ENCODE measurements at regions not wholly inside any gene's neighbourhood (a gene's known extent, or its start where the extent isn't known, plus 50 kb on each side); places are given as distances from the start of the nearest gene placed in this dataset.

DNA sequence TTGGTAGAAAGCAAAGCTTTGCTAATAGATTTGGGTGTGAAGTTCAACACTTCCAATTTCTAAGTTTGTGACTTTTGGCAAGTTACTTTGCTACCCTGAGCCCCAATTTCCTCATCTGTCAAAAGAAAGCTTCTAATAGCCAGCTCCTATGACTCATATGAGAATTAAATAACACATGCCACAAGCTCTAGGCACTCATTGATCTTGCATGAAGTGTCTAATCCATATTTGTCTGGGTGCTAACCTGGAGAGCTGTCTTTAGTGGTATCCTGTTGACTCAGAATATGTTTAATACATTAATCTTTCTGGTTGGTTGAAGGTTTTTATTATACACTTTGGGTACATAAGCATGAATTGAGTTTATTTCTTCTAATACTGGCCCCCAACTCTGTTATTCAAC is 188.8 kb downstream of the POSTN start:
- no peak for DNase-seq

DNA sequence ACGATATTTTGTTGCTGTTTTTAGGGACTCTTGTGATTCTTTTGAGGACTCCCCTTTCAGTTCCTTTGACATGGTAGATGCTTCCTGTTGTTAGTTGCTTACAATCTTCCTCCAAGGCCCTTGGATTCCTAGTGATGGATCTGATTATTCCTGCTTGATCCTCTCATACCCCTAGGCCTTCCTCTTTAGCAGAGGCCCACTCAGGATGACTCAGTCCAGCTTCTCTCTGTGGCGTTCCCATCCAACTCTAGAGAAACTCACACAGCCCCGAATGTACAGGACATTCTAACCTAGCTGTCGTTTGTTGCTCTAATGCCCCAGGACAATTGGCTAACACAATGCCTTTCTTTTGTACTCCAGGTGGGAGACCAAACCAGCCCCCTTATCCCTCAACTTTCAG is 191.4 kb downstream of the POSTN start:
- DNase-seq = no peak

DNA sequence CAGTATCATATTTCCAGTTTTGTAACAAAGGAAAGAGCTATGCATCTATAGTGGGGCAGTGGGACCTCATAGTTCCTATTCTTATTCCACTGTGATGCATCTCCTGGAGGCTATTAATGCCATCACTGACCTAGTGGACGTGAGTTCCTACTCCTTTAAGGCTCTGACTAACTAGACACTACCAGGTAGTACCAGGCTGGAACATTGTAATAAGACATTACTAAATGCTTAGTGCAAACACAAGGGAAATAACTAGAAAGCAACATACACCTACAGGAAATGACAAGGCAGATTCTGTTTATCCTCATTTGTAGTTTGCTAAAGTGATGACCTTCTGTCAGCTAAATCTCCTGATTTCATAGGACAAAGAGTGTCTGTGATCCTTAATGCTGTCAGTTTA is 192.5 kb downstream of the POSTN start:
- DNase-seq = no peak

DNA sequence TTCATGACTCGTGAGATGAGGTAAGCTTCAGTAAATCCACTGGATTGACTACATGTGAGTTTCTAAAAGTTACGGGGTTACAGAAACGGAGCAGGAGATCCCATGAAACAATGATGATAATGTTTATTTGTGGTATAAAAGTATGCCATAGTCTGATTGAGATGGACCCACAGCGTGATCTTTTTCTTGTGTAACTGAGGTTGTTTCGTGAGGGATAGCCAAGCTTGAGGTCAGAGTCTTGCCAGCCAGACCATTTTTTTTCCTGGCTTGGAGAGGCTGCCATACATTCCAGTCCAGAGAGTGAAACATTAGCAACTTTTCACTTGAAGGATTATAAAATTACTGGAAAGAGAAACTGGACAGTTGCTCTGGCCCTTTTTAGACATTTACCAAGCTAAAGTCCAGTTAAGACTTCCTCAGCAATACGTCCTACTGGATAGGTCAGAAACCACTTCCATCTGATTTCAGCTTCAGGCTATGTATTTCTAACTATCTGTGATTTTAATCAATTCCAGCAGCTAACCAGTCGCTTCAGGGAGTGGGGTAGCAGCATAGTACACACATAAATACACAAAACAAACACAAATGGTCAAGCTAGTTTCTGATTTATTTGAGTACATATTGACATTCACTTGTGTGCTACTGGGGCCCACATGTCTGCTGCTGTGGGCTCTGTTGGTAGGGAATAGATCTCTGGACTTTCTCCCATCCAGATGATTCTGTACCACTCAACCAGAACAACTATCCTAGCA is 194.6 kb downstream of the POSTN start:
- no peak for DNase-seq

DNA sequence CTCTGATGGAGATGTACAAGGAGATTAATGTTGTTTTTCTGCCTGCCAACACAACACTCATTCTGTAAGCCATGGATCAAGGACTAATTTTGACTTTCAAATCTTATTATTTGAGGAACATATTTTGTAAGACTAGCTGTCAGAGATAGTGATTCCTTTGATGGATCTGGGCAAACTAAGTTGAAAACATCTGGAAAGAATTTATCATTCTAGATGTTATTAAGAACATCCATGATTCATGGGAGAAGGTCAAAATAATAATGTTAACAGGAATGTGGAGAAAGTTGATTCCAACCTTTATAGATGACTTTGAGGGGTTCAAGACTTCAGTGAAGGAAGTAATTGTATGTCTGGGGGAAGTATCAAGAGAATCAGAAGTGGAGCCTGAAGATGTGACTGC is 196.8 kb downstream of the POSTN start:
- no peak for DNase-seq

DNA sequence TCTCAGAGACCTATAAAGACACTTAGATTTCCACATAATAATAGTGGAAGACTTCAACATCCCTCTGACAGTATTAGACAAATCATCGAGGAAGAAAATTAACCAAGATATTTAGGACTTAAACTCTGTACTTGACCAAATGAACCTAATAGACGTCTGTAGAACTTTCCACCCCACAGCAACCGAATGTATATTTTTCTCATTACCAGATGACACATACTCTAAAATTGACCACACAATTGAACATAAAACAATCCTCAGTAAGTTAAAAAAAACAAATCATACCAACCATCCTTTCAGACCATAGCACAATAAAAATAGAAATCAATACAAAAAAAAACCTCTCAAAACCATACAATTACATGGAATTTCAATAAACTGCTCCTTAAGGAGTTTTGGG is 201.0 kb downstream of the POSTN start:
- no peak for DNase-seq

DNA sequence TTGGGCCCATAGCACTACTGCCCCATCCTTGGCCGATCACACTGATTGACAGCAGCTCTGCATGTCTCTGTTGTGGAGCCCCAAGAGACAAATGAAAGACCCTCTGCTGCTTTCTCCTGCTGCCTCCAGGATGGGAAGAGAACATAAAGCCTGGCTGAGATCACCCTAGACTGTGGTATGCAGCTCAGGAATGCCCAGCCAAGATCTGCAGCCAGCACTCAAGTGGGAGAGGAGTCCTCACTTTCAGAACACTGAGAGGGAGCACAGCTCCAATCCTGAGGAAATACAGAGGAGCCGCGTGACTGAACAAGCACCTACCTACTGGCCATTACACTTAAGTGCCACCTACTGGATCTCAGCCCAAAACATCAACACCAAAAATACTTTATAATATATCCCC is 203.0 kb downstream of the POSTN start:
- no peak for DNase-seq

DNA sequence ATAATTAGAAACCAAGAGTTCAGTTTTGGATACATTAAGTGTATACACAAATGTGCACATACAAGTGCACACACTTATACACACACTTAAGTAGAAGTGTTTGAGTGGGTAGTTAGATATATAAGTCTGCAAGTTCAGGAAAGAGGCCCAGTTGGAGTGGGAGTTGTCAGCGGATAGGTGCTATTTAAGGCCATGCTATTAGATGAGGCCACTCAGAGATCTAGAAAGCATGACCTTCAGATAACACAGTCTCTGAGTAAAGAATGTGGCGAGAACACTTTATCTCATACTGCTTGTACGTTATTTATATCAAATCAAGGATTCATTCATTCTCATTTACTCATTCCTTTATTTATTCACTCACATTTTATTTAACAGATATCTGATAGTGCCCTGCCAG is 206.2 kb downstream of the POSTN start:
- DNase-seq = no peak

DNA sequence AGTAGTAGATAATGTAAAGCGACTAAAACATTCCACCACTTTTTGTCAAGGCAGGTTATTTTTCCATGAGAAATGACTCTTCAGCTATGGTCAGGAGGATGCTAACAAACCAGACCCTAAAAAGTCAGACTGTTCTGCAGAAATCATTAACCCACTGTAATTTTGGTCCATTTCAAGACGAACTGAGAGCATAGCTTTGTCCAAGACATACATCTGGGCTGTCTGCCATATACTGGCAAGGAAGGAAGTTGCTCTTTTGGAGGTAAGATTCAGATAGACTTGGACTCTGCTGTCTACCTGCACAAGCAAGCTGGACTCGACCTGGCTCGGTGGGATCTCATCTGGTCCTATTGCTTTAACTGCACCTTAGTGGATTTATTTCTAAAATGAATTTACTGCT is 207.8 kb downstream of the POSTN start:
- no peak for DNase-seq

DNA sequence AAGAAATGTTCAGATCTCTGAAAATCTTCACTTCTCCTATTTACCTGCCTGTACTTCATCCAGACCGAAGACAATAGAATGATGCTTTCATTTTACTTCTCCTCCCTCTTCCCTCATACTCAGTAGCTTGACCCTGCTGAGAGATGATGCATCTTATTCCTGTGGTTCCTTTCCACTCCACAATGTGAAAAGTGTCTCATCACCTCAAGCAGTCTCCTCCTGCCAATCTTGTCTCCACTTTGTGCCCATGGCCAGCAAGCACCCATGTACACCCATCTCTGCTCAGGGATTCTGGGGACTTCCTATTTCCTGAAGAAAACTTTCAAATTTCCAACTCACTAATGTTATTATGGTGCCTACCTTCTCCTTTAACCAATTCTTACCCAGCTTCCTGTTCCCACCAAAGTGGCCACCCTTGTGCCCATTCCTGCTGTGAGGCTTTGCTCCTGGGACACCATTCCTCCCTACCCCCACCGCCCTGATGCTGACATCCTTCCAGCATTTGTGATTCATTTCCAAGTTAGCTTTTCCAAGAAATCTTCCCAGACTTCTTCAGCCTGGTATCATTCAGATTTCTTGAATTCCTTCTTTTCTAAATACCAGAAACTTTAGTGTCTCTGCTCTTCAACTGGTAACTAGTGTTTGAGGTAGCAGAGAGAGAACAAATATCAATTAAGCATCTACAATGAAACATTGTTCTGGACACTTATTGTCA is 212.5 kb downstream of the POSTN start:
- DNase-seq = no peak

DNA sequence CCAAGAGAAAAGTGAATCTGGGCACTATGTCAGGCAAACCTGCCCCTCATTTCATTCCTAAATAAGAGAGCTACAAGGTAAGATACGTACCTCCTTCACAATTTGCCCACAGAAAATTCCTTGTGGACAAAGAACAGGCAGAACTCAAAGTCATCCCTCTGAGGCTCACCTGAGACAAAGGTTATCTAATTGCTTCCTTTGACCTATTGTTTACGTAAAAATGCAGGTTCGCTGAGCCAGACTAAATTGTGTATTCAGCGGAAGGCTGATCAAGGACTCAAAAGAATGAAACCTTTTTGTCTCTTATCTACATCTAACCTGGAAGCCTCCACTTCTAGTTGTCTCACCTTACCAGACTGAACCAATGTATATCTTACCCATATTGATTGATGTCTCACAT is 213.3 kb downstream of the POSTN start:
- DNase-seq = no peak

DNA sequence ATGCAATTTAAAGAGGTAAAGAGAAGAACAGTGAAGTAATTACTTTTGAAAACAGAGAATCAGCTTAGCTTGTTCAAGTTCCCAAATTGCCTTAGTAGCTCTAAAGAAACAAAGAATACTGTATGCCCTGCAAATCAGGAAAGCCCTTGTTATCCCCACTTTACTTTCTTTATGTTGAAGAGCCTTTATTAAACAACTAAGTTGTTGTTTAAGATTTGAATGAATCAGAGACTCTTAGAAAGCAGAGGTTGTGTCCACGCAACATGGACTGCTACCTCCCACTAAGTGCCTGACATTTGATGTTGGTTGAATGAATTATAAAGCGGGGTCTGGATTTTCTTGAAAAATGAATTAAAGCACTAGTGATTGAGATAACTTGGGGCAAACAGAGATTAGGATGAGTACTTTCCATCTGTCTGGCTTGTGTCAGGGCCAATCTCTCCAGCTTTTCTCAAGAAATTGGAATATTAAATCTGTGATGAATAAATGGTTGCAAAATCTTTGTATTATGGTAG is 214.7 kb downstream of the POSTN start:
- DNase-seq = no peak

DNA sequence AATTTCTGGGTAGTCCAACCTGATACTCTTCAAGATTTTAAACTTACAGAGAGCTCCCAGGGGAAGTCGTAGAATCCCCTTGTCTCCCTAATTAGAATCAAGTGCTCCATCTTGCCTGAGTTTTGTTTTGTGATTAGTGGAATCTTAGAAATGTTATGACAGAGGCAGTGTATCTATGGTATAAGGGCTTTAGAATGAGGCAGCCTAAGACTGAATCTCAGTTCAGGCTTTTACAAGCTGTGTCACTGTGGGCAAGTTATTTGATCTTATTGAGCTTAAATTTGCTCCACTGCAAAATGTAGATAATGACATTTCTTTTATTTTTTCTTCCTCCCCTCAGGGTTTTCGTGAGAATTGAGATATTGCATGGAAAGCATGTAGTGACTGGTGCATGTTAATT is 215.5 kb downstream of the POSTN start:
- no peak for DNase-seq

DNA sequence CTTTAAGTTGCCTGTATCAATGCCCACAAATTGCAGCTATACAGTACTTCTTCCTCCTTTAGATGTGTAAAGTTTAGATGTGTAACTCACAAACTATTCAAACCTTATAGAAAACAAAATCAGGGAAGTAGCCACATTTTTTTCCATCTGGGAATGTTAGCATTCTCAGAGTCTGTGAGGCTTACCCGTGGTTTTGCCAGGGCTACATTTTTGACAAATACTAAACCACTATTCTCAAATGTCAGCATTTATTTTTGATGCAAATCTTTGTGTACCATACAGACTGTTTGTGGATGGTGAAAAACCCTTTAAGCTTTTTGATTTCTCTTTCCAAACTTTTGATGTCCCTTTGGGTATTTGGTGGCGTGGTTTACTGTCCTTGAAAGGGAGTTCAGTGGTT is 216.4 kb downstream of the POSTN start:
- DNase-seq = no peak

DNA sequence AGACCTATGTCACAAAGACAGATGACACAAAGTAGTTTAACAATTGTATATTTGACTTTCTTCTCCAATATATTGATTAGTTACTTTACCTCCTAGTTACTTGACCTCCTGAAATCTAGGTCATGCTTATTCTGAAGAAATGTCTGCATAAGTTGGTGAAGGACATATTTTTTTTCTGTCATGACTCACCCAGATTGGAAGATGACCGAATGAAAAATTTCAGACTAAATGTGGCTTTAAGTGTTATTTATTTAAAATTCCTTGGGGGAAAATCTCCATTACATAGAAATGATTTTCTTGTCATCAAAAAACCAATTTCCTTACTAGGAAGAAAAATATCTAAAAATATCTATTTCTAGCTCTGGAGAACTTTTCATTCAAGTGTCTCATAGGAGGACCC is 217.1 kb downstream of the POSTN start:
- DNase-seq = no peak

DNA sequence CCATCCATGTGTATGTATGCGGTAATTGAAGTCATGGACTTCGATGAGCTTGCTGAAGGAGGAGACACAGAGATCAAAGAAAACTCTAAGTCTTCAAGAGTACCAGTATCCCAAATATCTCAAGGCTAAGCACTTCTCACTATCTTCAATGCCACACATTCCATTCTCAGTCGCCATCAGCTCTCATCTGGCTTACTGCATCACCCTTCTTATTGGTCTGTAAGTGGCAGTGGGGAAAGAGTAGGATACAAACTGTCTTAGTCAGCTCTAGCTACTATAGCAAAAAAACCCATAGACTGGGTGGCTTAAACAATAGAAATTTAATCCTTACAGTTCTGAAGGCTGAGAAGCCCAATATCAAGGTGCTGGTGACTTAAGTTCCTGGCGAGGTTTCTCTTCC is 218.7 kb downstream of the POSTN start:
- no peak for DNase-seq

DNA sequence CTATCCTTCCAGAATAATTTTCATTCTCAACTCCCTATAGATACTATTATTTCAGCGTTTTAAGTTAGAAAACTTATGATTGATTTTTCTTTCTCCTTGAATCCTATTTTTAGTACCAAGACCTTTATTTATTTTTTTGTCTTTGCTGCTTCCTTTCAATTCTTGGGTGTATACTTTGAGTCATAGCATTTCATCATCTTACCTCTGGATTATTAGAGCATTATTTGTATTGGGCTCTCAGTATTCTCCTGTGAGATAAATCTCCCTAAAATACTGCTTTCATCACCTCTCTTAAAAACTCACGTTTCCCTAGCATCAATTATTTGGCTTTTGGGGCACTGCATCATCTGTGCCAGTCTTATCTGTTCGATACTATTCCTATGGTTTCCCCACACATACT is 222.8 kb downstream of the POSTN start:
- DNase-seq = no peak

DNA sequence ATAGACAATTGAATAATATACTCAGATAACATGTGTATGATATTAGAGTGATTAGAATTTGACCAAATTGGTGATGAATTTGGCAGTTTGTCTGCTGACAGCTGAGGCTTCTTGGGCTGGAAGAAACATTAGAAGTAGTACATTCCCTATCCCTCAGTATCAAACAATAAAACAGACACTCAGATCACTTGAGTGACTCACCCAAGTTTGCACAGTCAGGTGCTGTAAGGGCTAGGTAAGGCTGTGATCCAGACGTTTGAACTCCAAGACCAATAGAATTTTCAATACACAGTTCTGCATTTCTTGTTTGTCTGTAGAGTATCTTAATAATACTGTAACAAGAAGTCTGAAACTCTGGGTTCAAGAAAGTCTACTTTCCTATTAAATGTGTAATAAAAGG is 223.5 kb downstream of the POSTN start:
- DNase-seq = no peak

DNA sequence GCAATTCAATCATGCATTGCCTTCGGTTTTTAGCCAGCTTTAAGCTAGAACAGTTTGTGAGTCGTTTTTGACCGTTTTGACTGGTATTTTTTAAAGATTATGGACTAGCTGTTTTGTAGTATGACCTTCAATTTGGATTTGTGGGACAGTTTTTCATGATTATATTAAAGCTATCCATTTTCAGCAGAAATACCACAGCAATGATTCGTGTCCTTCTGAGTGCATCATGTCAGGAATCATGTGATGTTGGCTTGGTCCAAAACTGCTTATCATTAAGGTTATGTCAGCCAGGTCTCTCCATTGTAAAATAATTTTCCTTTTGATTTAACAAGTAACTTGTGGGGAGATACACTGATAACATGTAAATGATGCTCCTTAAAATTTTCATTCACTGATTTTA is 229.0 kb downstream of the POSTN start:
- DNase-seq = no peak

DNA sequence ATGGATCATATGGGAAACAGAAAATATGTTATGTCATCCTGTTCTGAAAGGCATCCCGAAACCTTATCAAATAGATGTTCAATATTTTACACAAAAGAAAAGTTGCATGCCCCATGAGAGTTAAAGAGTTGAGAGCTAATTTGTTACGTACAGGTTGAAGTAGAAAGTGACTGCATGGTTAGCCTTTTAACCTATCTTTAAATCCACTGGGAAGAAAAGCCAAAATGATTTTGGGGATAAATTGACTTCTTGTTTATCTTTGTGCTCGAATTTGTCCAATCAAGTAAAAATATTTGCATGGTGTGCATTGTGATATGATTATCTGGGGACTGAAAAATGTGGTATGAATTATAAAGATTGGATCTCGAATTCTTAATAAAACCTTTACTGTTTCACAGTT is 230.1 kb downstream of the POSTN start:
- DNase-seq = no peak

DNA sequence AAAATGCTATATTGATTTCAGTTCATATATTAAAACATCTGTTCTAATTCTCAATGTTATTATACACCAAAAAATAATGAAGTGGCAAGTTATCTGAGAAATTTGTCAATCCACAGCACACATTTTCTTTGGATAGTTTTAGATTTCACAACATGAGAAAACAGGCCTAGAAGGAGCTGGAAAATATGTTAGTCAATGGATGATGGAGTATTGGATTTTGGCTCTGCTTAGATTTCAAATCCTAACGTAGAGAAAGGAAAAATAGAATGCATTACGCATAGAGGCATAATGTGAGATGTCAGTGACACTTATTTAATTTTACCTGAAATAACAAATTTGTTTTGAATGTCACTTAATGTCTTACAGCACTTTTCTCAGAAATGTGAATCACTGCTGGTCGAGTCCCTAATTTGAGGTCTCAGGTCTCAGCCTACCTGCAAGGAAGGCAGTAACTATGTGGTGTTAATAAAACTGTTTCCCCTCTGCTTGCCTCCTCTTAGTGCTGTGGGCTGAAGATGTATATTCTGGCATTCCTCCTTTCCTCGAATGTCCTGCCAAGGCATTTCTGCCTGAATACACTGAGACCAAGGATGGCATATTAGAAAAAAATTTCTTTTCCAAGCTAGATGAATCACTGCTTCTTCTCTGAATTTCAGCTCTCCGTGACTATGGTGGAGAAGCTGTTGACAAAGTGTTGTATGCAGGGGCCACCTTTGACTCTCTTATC is 232.4 kb downstream of the POSTN start:
- DNase-seq = no peak

DNA sequence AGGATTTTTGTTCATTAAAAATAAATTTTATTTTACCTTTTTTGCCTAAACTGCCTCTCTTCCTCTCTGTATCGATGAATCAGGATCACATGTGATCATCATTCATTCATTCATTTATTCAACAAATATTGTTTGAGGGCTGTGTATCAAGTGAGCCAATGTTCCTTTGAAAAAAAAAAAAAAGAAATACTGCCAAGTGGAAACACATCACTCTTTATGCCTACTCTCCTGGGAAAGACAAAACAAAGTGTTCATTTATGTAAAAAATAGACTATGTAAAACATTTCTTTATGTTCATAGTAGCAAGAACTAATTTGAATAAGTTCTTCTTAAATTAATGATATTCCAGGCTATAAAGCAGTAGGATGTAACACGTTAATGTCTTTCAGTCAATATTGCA is 233.1 kb downstream of the POSTN start:
- DNase-seq = no peak

DNA sequence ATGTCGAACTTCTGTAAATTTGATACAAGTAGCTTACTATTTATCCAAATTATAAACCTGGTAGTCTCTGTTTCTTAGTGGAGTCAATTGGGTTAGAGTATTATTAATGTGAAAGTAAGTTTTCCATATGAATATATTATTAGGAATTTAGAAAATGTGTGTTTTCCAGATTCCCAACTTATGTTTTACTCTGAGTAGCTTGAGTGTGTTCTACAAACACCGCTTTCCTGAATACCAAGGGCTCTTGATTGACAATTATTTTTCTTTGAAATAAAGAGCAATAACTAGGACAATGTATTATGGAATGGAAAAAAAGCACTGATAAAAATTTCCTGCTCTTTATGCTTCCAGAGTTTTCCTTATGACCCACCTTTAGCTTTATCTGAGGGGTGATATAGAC is 233.6 kb downstream of the POSTN start:
- DNase-seq = no peak
